ENCODE measurements at regions not wholly inside any gene's neighbourhood (a gene's known extent, or its start where the extent isn't known, plus 50 kb on each side); places are given as distances from the start of the nearest gene placed in this dataset.
"Not testable (repeated sequence)": the region's sequence is repeated elsewhere in the genome, so short reads cannot be mapped to it uniquely, and the experiment has no call there.

GRCh38 chr1:55773211-55773940 lies 558.2 kb upstream of the USP24 start:
- Histone ChIP-seq H3K27ac (no peak overlapping the region), H3K36me3 (no peaks in the 10 kb centered on the region), H3K4me1 (no peaks in the 10 kb centered on the region), H3K4me3 (no peak overlapping the region), H3K9me3 (no peaks in the 10 kb centered on the region), H3K27me3 (no peaks in the 10 kb centered on the region)
- no peak for DNase-seq (ENCODE audit: low spot score in 2 of 2)
- TF ChIP-seq POLR2A (IDR thresholded peaks at IDR 0.05) (no peak), EP300 (IDR thresholded peaks at IDR 0.05) (no peak), CTCF (IDR thresholded peaks at IDR 0.05) (no peak)
- 93 to 95% methylated on average over 4 of the region's 4 CpGs for WGBS, 2 donors

- TF ChIP-seq POLR2A (IDR thresholded peaks at IDR 0.05) (no peak), EP300 (IDR thresholded peaks at IDR 0.05) (no peak), CTCF (IDR thresholded peaks at IDR 0.05) (no peak)
- no peaks in the 10 kb centered on the region for H3K27me3 ChIP-seq
- peaks cover 0 to 4% (median 0%) of the 10 kb centered on the region in 4 donors for H3K9me3 ChIP-seq
- WGBS, 2 donors = 47 to 48% methylated on average over 1 of the region's 1 CpG
- H3K36me3 ChIP-seq = no peaks in the 10 kb centered on the region
- DNase-seq (ENCODE audit: low spot score in 2 of 2) = no peak
- H3K27ac ChIP-seq = no peak overlapping the region
- H3K4me3 ChIP-seq = no peak overlapping the region
- H3K4me1 ChIP-seq = peaks cover 0 to 10% (median 0%) of the 10 kb centered on the region in 4 donors
Measured at GRCh38 chr1:55768327-55768952, 553.3 kb upstream of the USP24 start.

- no peak for TF ChIP-seq POLR2A (IDR thresholded peaks at IDR 0.05)
- TF ChIP-seq CTCF (IDR thresholded peaks at IDR 0.05) = no peak
- TF ChIP-seq EP300 (IDR thresholded peaks at IDR 0.05) = no peak
- WGBS, 2 donors = 70 to 77% methylated on average over 3 of the region's 3 CpGs
- H3K9me3 ChIP-seq = peaks cover 0 to 5% (median 0%) of the 10 kb centered on the region in 4 donors
- no peaks in the 10 kb centered on the region for H3K36me3 ChIP-seq
- H3K27me3 ChIP-seq = no peaks in the 10 kb centered on the region
- no peak overlapping the region for H3K4me3 ChIP-seq
- H3K27ac ChIP-seq = no peak overlapping the region
- no peak for DNase-seq (ENCODE audit: low spot score in 2 of 2)
- peaks cover 0 to 10% (median 0%) of the 10 kb centered on the region in 4 donors for H3K4me1 ChIP-seq
Measured at GRCh38 chr1:55767171-55767570, 552.0 kb upstream of the USP24 start.

GRCh38 chr1:55765505-55765904 lies 550.3 kb upstream of the USP24 start:
- not testable (repeated sequence) for H3K27ac ChIP-seq; DNase-seq (ENCODE audit: low spot score in 2 of 2); H3K27me3 ChIP-seq; H3K36me3 ChIP-seq; H3K4me3 ChIP-seq
- Histone ChIP-seq H3K9me3 (peaks cover 0 to 17% (median 0%) of the 10 kb centered on the region in 4 donors), H3K4me1 (peaks cover 0 to 10% (median 0%) of the 10 kb centered on the region in 4 donors)
- 88 to 90% methylated on average over 3 of the region's 3 CpGs for WGBS, 2 donors

GRCh38 chr1:55751776-55752175 lies 536.6 kb upstream of the USP24 start:
- Histone ChIP-seq H3K27me3 (no peaks in the 10 kb centered on the region), H3K27ac (no peak overlapping the region), H3K9me3 (no peaks in the 10 kb centered on the region), H3K4me1 (no peaks in the 10 kb centered on the region), H3K4me3 (no peak overlapping the region), H3K36me3 (no peaks in the 10 kb centered on the region)
- DNase-seq (ENCODE audit: low spot score in 2 of 2) = no peak
- WGBS, 2 donors = 79 to 82% methylated on average over 2 of the region's 2 CpGs
- TF ChIP-seq EP300 (IDR thresholded peaks at IDR 0.05) (no peak), POLR2A (IDR thresholded peaks at IDR 0.05) (no peak), CTCF (IDR thresholded peaks at IDR 0.05) (no peak)

Data from tibial nerve (tissue), 4 donors.